ENCODE measurements at regions not wholly inside any gene's neighbourhood (a gene's known extent, or its start where the extent isn't known, plus 50 kb on each side); places are given as distances from the start of the nearest gene placed in this dataset.

DNA sequence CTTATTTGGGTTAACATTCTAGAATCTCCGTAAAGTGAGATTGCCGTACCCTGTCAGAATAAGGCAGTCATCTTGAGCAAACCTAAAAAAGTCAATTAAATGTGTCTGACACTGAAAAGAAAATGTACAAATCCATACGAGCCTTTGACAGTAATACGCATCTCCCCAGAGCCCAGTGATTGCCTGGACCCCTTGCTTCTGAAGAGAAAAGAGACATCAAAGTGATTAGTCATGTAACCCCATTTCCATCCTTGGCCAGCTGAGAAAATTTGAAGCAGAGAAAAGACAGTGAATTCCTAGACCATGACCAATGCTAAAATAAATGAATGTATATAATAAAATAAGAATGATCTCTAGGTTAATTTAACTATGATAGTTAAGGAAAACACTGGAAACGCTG is 1499.4 kb downstream of the SUCLG1 start:
- TF ChIP-seq CTCF (conservative IDR thresholded peaks at IDR 0.05 in 1 of 2, IDR thresholded peaks at IDR 0.05 in 1 of 2; ENCODE audit: low read depth in 1 of 2, low read length in 2 of 2) (no peak), EZH2 (IDR thresholded peaks at IDR 0.05; ENCODE audit: low read length, missing control alignments) (no peak)

All from fibroblast of lung (primary cell).